ENCODE measurements at regions not wholly inside any gene's neighbourhood (a gene's known extent, or its start where the extent isn't known, plus 50 kb on each side); places are given as distances from the start of the nearest gene placed in this dataset.
"Not testable (repeated sequence)": the region's sequence is repeated elsewhere in the genome, so short reads cannot be mapped to it uniquely, and the experiment has no call there.

DNA sequence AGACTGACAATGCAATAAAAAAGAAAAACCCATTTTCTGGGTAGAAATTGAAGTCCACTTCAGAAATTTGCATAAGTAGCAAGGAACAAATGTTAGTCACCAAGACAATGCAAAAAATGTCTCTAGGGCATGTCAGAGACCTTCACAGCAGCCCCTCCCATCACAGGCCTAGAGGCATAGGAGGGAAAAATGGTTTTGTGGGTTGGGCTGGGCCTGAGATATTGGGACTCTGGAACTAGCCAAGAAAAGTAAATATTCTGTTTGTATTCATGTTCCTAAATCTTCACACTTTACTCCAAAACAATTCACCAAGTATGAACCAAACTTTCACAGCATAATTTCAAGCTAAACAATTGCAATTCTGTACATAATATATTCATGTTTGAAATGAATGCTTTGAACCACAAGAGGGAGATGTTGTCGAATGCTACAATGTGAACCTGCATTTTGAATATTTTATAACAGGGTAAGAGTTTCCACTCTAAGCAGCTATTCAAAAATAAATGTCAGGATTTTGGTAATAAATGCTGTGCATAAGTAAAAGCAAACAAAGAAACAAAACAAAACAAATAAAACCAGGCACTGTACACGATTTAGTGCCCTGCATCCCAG is 429.2 kb downstream of the OTOL1 start:
- DNase-seq, result no peak

DNA sequence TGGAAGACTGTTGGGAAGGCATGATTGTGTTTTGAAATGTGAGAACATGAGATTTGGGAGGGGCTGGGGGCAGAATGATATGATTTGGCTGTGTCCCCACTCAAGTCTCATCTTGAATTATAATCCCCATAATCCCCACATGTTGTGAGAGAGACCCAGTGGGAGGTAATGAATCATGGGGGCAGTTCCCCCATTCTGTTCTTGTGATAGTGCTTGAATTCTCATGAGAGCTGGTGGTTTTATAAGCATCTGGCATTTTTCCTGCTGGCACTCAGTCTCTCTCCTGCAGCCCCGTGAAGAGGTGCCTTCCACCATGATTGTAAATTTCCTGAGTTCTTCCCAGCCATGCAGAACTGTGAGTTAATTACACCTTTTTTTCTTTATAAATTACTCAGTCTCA is 430.5 kb downstream of the OTOL1 start:
- no peak for DNase-seq

- DNase-seq, result no peak
These were observed 443.5 kb downstream of the OTOL1 start for GRCh38 chr3:161939918-161940620.

- DNase-seq, result no peak
These were observed 444.0 kb downstream of the OTOL1 start for GRCh38 chr3:161940621-161940965.

GRCh38 chr3:161941891-161942290 is 445.3 kb downstream of the OTOL1 start:
- DNase-seq, result no peak

GRCh38 chr3:161943801-161944345 is 447.3 kb downstream of the OTOL1 start:
- DNase-seq, result not testable (repeated sequence)

GRCh38 chr3:161946443-161946960 is 449.9 kb downstream of the OTOL1 start:
- DNase-seq, result no peak

GRCh38 chr3:161950318-161950868 is 453.8 kb downstream of the OTOL1 start:
- DNase-seq, result no peak

GRCh38 chr3:161957467-161957866 is 460.9 kb downstream of the OTOL1 start:
- no peak for DNase-seq

DNA sequence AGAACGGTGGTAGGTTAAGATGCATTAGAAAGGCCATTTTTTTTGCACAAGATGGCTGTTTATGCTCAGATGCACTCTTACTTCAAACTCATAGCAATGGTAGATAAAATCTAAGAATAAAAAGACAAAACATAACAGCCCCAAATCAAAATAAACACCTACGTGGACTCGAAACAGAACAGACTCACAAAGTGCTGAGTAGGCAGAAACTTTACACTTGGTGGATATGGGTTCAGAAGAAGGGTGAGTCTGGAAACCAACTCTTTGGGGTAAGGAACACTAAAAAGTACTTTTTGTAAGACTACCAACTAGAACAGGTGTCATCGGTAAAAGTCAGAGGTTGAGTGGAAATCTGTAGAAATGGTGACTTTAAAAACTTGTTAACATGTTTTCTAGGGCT is 468.2 kb downstream of the OTOL1 start:
- no peak for DNase-seq

DNA sequence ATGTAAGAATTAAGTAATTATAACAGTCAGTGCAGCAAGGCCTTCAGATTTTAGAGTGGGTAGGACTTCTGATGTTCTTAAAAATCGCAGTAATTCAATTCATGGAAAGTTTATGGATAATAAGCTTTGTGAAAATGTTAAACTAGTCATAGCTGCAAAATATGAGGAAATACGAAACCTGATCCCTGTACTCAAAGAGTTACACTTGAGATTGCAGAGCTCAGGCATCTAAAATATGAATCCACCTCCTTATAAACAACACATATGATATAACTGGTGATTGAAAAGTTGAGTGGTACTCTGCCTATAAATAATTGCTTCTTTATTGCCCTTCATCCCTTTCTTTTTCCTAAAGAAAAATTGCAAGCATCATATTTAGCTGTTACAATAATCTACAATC is 473.3 kb downstream of the OTOL1 start:
- DNase-seq, result no peak

- DNase-seq, result no peak
These were observed 478.6 kb downstream of the OTOL1 start for GRCh38 chr3:161975201-161975600.

- no peak for DNase-seq
These were observed 480.5 kb downstream of the OTOL1 start for GRCh38 chr3:161977063-161977462.

GRCh38 chr3:161977850-161978249 is 481.2 kb downstream of the OTOL1 start:
- no peak for DNase-seq

DNA sequence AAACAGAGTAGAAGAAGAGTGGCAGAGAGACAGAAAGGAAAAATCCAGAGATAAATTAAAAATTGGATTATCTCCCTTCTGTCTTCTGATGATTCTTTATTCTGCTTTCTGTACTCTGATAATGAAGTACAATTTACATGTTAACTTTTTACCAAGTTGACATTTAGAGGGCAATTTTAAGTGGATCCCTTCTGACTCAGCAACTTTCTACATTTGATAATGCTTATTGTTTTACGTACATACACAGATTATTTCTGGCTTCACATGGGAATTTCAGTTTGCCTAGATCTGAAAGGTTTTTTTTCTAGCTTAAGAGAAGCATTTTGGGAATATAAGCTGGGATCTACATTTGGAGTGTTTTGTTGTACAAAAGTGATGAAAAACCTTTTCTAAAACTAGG is 491.3 kb downstream of the OTOL1 start:
- no peak for DNase-seq

DNA sequence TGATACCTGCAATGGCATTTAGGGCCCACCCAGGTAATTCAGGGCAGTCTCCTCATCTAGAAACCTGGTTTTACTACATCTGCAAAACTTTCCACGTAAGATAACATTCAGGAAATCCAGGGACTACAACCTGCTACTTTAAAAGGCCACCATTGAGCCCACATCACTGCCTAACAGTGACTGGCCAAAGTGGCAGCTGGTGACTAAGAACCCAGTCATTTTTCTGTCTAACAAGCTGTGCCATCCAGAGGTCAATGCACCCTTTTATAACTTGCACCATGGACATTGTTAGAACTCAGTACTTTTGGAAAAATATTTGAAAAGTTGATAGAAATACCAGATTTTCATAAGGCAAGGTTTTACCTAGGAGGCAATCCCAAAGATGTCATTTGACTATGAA is 492.4 kb downstream of the OTOL1 start:
- no peak for DNase-seq

DNA sequence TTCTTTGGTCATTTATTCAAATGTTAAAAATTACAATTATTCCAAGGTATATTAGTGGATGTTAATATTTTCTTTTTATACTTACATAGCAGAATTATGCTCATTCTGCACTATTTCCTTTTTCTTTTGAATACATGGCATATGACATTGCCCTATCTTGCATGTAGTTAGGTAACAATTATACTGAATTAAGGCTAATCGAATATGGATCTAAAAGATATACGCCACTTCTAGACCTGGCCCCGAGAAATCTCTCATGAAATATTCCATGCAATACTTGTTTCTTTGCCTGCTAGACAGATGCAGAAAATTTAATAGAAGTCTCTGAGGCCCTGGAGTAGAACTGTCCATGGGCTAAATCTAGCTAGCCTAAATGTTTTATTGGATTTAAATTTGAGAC is 493.4 kb downstream of the OTOL1 start:
- no peak for DNase-seq

DNA sequence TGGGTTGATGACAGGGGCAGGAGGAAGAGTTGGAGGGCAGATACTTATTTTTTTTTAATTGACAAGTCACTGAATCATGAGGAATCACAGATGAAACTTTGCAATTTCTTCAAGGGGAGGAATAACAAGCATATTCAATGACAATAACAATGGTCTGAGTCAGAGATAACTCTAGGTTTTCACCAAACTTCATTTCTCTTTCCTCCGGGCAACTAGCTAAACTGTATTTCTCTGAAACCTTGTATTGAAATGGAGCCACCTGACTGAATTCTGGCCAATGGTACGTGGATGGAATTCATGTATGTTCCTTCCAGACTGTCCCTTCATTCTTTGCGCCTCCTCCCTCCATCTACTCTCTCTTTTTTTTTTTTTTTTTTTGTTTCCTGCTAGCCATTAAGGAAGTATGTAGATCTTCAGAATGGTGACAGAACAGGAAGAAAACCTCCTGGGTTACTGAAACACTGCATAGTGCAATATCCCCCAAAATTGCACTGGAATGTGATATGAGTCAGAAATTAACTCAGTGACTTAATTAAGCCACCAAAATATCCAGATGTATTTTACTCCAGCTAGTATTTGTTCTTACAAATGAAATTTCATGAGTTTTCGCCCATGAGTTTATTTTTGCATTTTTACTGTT is 495.4 kb downstream of the OTOL1 start:
- DNase-seq, result no peak

DNA sequence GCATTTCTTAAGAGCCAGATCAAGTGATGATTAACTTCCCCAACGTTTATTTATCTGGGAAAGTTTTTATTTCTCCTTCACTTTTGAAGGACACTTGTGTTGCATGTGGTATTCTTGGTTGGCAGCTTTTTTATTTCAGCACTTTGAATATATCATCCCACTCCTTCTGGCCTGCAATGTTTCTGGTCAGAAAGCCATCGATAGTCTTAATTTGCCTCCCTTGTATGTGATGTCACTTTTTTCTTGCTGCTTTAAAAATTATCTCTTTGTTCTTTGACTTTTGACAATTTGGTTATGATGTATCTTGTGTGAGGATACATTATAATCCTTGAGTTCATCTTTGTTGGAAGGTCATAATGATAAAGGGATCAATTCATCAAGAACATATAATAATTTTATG is 503.2 kb downstream of the OTOL1 start:
- DNase-seq, result no peak

- DNase-seq, result no peak
These were observed 511.1 kb downstream of the OTOL1 start for GRCh38 chr3:162007722-162008121.

DNA sequence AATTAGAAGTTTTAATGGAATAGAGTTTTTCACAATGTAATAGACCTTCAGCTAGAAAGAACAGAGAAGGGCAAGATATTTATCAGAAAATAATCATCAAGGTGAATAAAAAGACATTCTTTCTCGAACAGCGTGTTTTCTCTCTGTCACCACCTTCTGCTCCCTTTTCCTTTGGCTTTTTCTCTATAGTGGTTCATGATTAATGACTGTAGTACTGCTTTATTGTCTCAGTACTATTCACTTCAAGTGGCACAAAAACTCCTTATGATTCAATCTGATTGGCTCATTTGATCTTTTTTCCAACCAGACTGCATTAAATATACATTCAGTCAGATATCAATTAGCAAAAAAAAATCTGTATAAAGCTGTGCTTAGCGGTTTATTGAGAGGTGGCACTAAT is 516.0 kb downstream of the OTOL1 start:
- DNase-seq, result no peak

GRCh38 chr3:162014284-162014683 is 517.7 kb downstream of the OTOL1 start:
- DNase-seq, result no peak

GRCh38 chr3:162015856-162016255 is 519.2 kb downstream of the OTOL1 start:
- DNase-seq, result no peak

DNA sequence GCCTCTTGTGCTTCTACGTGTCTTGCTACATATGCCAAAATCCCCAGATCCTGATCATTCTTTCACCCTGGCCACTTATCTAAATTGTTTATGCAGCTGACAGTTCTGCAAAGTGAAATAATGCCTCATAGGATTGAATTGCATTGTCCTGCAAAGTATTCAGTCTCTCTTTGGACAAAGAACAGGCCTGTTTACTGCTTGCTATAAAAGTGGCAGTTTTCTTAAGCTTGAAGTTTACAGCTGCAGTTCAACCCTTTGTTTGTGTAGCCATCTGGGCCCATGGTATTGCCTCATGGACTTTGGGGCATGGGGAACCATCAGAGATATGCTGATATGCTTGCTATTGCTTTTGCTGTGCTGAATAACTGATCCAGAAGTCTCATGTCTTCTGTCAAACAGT is 523.2 kb downstream of the OTOL1 start:
- DNase-seq, result no peak
